HG03103 (cell line): ENCODE measurements at regions not wholly inside any gene's neighbourhood (a gene's known extent, or its start where the extent isn't known, plus 50 kb on each side); places are given as distances from the start of the nearest gene placed in this dataset.
"Not testable (repeated sequence)": the region's sequence is repeated elsewhere in the genome, so short reads cannot be mapped to it uniquely, and the experiment has no call there.

Experiments
- ATAC-seq: cut with Tn5 transposase; IDR thresholded peaks from one replicate; pipeline ENCODE4 v1.9.1; 2021; ENCODE audit warnings: low read depth; ENCODE audit not compliant: unreplicated experiment

- not testable (repeated sequence) for ATAC-seq
Measured at GRCh38 chr7:106713452-106713851, 52.5 kb upstream of the CCDC71L start.

- not testable (repeated sequence) for ATAC-seq
Measured at GRCh38 chr7:106714590-106715442, 53.9 kb upstream of the CCDC71L start.

GRCh38 chr7:106715730-106716129 lies 54.8 kb upstream of the CCDC71L start:
- ATAC-seq, result no peak

- ATAC-seq, result no peak
Measured at GRCh38 chr7:106717254-106717954, 56.4 kb upstream of the CCDC71L start.

- ATAC-seq, result peak; percentile 74
Measured at GRCh38 chr7:106717955-106718871, 57.3 kb upstream of the CCDC71L start.

GRCh38 chr7:106720641-106721040 lies 59.7 kb upstream of the CCDC71L start:
- peak; percentile 62 for ATAC-seq

- ATAC-seq, result no peak
Measured at GRCh38 chr7:106721816-106722785, 61.1 kb upstream of the CCDC71L start.

GRCh38 chr7:106723398-106723797 lies 62.4 kb upstream of the CCDC71L start:
- ATAC-seq, result no peak

GRCh38 chr7:106729720-106730385 lies 68.9 kb upstream of the CCDC71L start:
- ATAC-seq, result no peak

- ATAC-seq, result peak; percentile 88
Measured at GRCh38 chr7:106731187-106731586, 70.2 kb upstream of the CCDC71L start.

- no peak for ATAC-seq
Measured at GRCh38 chr7:106731646-106732444, 70.9 kb upstream of the CCDC71L start.

- ATAC-seq, result no peak
Measured at GRCh38 chr7:106735637-106736036, 74.7 kb upstream of the CCDC71L start.

GRCh38 chr7:106736123-106736507 lies 75.2 kb upstream of the CCDC71L start:
- no peak for ATAC-seq

- peak; percentile 79 for ATAC-seq
Measured at GRCh38 chr7:106736508-106737201, 75.7 kb upstream of the CCDC71L start.

GRCh38 chr7:106737202-106737562 lies 76.2 kb upstream of the CCDC71L start:
- ATAC-seq, result no peak

GRCh38 chr7:106740806-106741205 lies 79.8 kb upstream of the CCDC71L start:
- ATAC-seq, result no peak

- ATAC-seq, result no peak
Measured at GRCh38 chr7:106744563-106745091, 83.7 kb upstream of the CCDC71L start.

GRCh38 chr7:106747301-106747700 lies 86.3 kb upstream of the CCDC71L start:
- ATAC-seq, result not testable (repeated sequence)
